GM06990 (cell line): ENCODE measurements at regions not wholly inside any gene's neighbourhood (a gene's known extent, or its start where the extent isn't known, plus 50 kb on each side); places are given as distances from the start of the nearest gene placed in this dataset.
"Not testable (repeated sequence)": the region's sequence is repeated elsewhere in the genome, so short reads cannot be mapped to it uniquely, and the experiment has no call there.

Experiments
- DNase-seq: peaks from one replicate; pipeline ENCODE4 v3.0.0-alpha.2; 2011; ENCODE audit not compliant: insufficient read length; ENCODE audit errors: extremely low read depth
- H3K27me3 ChIP-seq: replicated peaks from 2 replicates; pipeline ENCODE4 v1.6.0; 2011; ENCODE audit warnings: low read length; ENCODE audit not compliant: control insufficient read depth, insufficient read depth
- H3K36me3 ChIP-seq: 2 replicates; pipeline ENCODE4 v1.5.1; 2011; ENCODE audit warnings: low read length; ENCODE audit not compliant: control insufficient read depth, insufficient read depth
- H3K4me3 ChIP-seq: replicated peaks from 2 replicates; pipeline ENCODE4 v1.5.1; 2011; ENCODE audit warnings: low read depth, mild to moderate bottlenecking, control low read depth, low read length
- TF ChIP-seq, protein P1 (sequence below): IDR thresholded peaks from 2 replicates; pipeline ENCODE4 v1.5.1; 2011; ENCODE audit warnings: low read length, control low read depth, mild to moderate bottlenecking, inconsistent platforms; ENCODE audit not compliant: insufficient read depth, poor library complexity, severe bottlenecking

DNA sequence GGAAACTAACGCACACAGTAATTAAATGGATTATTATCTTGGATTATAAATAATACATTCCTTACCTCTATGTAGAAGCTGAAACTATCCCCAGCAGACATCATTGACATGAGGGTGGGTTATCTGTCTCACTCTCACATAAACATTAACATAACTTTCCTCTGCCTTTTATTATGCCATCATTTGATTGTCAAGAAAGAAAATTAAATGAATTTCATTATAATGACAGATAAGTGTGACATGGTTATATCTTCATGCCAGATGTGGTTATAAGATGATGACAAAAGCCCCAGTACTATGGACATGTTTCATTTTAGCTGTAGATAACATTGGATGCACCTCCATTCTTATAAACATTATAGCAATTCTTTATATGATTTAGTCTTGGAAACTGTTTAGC, 476.5 kb downstream of the KCNT2 start:
- TF ChIP-seq, protein P1, sequence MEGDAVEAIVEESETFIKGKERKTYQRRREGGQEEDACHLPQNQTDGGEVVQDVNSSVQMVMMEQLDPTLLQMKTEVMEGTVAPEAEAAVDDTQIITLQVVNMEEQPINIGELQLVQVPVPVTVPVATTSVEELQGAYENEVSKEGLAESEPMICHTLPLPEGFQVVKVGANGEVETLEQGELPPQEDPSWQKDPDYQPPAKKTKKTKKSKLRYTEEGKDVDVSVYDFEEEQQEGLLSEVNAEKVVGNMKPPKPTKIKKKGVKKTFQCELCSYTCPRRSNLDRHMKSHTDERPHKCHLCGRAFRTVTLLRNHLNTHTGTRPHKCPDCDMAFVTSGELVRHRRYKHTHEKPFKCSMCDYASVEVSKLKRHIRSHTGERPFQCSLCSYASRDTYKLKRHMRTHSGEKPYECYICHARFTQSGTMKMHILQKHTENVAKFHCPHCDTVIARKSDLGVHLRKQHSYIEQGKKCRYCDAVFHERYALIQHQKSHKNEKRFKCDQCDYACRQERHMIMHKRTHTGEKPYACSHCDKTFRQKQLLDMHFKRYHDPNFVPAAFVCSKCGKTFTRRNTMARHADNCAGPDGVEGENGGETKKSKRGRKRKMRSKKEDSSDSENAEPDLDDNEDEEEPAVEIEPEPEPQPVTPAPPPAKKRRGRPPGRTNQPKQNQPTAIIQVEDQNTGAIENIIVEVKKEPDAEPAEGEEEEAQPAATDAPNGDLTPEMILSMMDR = no peak
- Histone ChIP-seq H3K4me3 (no peak overlapping the region), H3K36me3 (no peaks in the 10 kb centered on the region), H3K27me3 (no peaks in the 10 kb centered on the region)
- DNase-seq = no peak

DNA sequence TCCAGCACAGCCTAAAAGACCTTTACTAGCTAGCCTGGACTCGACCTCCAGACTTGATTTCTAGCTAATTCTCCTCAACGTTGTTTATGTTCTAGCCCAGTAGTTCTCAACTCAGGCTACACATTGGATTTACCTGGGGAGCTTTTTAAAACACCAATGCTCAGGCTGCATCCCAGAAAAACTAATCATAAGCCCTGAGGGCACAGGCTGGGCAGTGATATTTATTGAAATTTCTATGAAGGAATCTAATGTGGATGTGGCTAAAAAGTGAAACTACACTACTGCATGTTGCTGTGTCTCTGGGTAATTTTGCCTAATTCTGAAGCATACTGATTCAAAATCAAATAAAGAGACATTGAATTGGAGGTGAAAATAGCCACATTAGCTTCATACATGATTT, 479.4 kb downstream of the KCNT2 start:
- Histone ChIP-seq H3K36me3 (no peaks in the 10 kb centered on the region), H3K4me3 (no peak overlapping the region), H3K27me3 (no peaks in the 10 kb centered on the region)
- TF ChIP-seq, protein P1 = no peak
- no peak for DNase-seq

DNA sequence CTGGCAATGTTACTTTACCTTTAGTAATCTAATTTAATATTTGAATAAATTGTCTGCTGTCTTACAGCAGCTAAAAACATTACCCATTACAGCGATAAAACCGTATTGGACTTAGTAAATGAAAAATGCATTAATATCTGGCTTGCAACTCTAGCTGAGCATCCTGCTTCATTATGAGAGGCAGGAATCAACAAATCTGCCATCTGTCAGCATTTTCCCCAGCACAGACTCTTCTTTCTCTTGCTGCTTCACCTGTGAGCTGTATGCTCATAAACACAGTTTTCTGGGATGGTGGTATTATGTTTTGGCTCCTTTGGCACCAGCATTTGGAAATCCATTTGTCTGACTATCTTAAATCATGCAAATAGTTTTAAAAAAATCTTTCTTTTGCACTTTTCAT, 487.1 kb downstream of the KCNT2 start:
- TF ChIP-seq, protein P1 = no peak
- H3K27me3 ChIP-seq = no peaks in the 10 kb centered on the region
- no peaks in the 10 kb centered on the region for H3K36me3 ChIP-seq
- no peak overlapping the region for H3K4me3 ChIP-seq
- DNase-seq = no peak

DNA sequence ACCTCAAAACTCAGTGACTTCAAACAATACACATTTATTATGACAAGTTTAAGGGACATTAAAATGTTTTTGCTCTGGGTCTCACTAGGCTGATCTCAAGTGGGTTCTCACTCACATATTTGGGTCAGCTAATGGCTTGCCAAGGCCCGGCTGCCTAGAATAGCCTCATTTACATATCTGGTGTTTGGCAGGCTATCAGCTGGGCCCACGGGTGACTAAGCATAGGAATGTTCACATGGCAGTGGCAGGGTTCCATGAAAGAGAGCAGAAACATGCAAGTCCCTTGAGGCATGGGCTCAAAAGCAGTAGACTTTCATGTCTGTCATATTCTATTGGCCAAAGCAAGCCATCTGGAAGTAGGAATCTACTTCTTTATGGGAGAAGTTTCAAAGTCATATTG, 492.6 kb downstream of the KCNT2 start:
- H3K36me3 ChIP-seq = no peaks in the 10 kb centered on the region
- DNase-seq = no peak
- TF ChIP-seq, protein P1 = no peak
- H3K27me3 ChIP-seq = no peaks in the 10 kb centered on the region
- H3K4me3 ChIP-seq = no peak overlapping the region

DNA sequence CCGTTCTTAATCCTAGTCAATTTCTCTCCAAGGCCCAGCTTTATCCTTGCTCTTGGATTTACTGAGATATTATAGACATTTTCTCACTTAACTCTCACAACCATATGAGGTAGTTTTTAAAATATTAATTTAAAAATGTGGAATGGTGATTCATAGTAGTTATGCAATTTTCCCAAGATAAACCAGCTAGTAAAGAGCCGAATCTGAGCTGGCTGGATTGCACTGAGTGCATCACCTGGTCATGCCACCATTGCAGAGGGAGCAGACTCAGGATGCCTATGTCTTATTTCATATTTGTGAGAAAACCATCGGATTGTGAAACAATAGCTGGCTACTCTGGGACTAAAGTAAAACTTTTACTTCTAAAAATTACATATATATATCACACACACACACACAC, 494.0 kb downstream of the KCNT2 start:
- no peaks in the 10 kb centered on the region for H3K36me3 ChIP-seq
- no peak for DNase-seq
- no peaks in the 10 kb centered on the region for H3K27me3 ChIP-seq
- TF ChIP-seq, protein P1 = no peak
- no peak overlapping the region for H3K4me3 ChIP-seq

DNA sequence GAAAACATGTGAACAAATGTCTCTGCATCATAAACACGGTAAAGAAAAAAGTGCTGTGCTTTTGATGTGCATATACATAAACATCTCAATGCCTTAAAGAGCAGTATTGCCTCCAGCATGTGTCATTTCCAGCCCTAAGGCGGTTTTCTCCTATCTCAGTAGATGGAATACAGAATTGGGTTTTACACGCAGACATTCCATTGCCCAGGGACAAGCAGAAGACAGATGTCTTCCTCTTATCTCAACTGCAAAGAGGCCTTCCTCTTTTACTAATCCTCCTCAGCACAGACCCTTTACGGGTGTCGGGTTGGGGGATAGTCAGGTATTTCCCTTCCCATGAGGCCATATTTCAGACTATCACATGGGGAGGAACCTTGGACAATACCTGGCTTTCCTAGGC, 499.2 kb downstream of the KCNT2 start:
- not testable (repeated sequence) for H3K27me3 ChIP-seq, DNase-seq, H3K36me3 ChIP-seq, H3K4me3 ChIP-seq
